HFF-Myc (cell line): ENCODE measurements at regions not wholly inside any gene's neighbourhood (a gene's known extent, or its start where the extent isn't known, plus 50 kb on each side); places are given as distances from the start of the nearest gene placed in this dataset.

Experiments used
- DNase-seq: peaks from one replicate; pipeline ENCODE4 v3.0.0-alpha.2; 2011; ENCODE audit warnings: low read depth; ENCODE audit errors: extremely low read depth
- H3K4me3 ChIP-seq: replicated peaks from 2 replicates; pipeline ENCODE4 v1.5.1; 2011; ENCODE audit warnings: low read depth, mild to moderate bottlenecking, control low read depth, low read length
- TF ChIP-seq, protein P1 (sequence below): IDR thresholded peaks from 2 replicates; pipeline ENCODE4 v1.5.1; 2012; ENCODE audit warnings: mild to moderate bottlenecking, low read depth, low read length, control low read depth; ENCODE audit errors: missing control alignments

DNA sequence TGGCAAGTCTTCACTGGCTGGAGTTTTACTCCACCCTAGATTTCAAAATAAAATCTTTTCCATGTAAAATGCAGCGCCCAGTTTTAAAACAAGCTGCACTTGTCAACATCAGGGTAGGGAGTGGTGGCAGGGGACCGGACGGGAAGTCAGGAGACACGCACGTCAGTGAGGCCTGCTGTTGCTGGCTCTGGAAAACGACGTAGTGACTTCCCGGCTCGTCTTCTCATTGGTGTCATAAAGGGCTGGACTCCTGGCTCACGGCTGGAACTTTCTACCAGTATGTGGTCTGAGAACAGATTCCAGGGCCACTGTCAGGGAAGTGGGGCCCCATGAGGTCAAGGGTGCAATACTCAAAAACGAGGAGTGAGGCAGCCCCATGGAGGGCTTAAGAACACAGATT is 64.2 kb upstream of the FOXN3 start:
- TF ChIP-seq, protein P1, sequence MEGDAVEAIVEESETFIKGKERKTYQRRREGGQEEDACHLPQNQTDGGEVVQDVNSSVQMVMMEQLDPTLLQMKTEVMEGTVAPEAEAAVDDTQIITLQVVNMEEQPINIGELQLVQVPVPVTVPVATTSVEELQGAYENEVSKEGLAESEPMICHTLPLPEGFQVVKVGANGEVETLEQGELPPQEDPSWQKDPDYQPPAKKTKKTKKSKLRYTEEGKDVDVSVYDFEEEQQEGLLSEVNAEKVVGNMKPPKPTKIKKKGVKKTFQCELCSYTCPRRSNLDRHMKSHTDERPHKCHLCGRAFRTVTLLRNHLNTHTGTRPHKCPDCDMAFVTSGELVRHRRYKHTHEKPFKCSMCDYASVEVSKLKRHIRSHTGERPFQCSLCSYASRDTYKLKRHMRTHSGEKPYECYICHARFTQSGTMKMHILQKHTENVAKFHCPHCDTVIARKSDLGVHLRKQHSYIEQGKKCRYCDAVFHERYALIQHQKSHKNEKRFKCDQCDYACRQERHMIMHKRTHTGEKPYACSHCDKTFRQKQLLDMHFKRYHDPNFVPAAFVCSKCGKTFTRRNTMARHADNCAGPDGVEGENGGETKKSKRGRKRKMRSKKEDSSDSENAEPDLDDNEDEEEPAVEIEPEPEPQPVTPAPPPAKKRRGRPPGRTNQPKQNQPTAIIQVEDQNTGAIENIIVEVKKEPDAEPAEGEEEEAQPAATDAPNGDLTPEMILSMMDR = no peak
- H3K4me3 ChIP-seq = no peak overlapping the region

DNA sequence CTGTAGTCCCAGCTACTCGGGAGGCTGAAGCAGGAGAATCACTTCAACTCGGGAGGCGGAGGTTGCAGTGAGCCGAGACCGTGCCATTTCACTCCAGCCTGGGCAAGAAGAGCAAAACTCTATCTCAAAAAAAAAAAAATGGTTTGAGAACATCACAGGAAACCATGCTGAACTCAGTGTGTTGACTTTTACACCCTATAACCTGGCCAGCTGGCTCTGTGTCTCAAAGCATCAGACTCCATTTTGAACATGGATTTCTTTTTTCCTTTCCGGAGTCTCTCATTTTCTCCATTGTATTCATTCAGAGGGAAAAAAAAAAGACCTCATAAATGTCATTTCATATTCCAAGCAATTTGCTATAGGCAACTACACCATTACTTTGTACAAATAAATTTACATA is 63.2 kb upstream of the FOXN3 start:
- TF ChIP-seq, protein P1 = no peak
- H3K4me3 ChIP-seq = no peak overlapping the region
- DNase-seq = no peak

More for the DNA sequence above, 64.2 kb upstream of the FOXN3 start:
- DNase-seq = no peak

DNA sequence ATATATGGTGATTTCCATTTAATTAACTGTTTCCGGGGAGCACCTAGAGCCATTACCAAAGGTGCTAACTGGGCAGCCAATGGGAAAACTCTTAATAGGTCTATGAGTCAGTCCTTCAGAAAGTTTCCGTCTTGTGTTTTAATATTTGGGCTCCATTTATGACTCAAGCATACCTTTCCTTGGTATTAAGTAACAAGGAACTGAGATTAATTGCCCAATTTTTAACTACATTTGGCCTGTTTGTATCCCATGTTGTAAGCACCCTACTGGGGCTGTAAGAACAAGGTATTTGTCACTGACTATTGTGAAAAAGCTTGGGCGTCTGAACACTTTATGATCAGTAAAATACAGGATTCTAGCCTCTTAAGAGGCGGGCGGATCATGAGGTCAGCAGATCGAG is 62.8 kb upstream of the FOXN3 start:
- DNase-seq = no peak
- H3K4me3 ChIP-seq = no peak overlapping the region
- TF ChIP-seq, protein P1 = no peak

DNA sequence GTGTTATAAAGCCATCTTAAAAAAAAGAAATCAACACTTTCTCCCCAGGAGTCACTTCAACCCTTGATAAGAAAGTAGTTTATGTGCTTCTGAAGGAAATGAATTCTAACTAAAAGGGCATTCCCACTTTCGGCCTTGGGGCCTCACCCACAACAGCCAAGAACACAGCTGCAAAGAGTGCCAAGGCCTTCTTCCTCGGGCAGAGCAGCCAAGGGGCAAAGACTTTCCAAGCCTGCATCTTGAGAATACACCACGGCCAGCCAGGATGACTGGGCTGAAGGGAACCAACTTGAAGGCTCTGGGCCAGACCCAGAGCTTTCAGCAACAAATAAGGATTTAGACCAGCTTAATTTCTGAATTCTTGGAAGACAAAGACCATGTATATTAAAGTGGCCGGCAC is 60.4 kb upstream of the FOXN3 start:
- H3K4me3 ChIP-seq = no peak overlapping the region
- TF ChIP-seq, protein P1 = no peak
- no peak for DNase-seq

DNA sequence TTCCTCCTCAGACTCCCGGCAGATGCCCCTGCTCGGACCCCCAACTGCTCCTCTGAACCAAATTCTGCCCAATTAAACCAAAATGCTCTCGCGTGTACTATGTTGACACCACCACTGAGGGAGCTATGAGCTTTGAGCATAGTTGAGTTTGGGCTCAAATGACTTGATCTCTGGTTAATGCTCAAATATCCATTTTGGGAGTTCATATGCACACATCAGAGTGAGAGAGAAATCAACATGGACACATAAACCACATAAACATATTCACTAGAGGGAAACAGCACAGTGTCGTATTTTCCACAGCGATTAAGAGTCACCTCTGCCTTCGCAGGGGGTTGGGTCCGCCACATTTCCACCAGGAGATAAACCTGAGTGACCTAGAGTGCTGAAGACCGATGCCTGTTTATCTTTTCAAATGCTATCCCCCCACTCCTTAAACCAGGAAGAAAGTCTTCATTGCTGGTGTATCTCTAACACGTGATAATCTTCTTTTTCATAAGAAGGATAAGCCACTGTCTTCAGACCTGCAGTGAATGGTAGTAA is 59.4 kb upstream of the FOXN3 start:
- H3K4me3 ChIP-seq = no peak overlapping the region
- no peak for DNase-seq
- TF ChIP-seq, protein P1 = no peak

DNA sequence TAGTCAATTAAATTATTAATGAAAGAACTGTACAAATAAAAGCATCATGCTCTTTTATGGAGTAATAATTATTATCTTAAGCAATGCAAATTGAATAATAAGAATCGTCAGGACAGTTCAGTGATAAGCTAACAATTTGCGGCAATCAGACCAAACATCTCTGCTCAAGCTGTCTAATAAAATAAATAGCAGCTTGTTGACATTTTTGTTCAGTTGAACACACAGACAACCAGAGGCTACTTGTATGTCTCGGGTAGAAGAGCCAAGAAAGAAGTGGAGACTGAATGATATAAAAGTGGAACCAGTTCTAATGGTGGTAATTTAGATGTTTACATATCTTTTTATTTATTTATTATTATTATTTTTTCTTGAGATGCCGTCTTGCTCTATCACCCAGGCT is 57.4 kb upstream of the FOXN3 start:
- TF ChIP-seq, protein P1 = no peak
- no peak overlapping the region for H3K4me3 ChIP-seq
- no peak for DNase-seq

DNA sequence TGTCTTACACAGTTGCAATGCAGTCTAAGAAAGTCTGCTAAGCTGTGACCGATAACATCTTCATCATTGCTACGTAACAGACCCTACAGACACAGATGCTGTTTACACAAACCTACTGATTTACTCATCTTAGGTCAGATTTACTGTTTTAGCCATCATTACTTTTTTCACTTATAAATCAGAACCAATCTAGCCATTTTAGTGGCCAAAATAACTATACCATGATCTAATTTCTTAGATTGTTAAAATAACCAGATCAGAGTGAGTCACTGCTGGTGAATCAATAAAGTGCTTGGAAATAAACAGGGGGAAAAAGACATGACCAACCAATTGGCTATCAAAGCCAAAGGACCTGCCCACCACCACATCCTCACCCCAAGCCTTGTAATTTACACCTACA is 57.0 kb upstream of the FOXN3 start:
- TF ChIP-seq, protein P1 = no peak
- no peak for DNase-seq
- no peak overlapping the region for H3K4me3 ChIP-seq
